Left renal pelvis (tissue), 4 donors: ENCODE measurements at regions not wholly inside any gene's neighbourhood (a gene's known extent, or its start where the extent isn't known, plus 50 kb on each side); places are given as distances from the start of the nearest gene placed in this dataset.
"Not testable (repeated sequence)": the region's sequence is repeated elsewhere in the genome, so short reads cannot be mapped to it uniquely, and the experiment has no call there.

Source experiments
- DNase-seq, 4 donors: peaks; one replicate each; pipeline ENCODE4 v3.0.0-alpha.2; 2013; ENCODE audit warnings: low read depth in 4 of 4, low spot score in 3 of 4

GRCh38 chr10:2895594-2896196, 171.7 kb upstream of the PFKP start:
- no peak for DNase-seq

GRCh38 chr10:2893991-2894390, 173.4 kb upstream of the PFKP start:
- DNase-seq, result no peak

- DNase-seq, result no peak
These were observed 174.0 kb upstream of the PFKP start for GRCh38 chr10:2893158-2893845.

- DNase-seq, result no peak
These were observed 175.6 kb upstream of the PFKP start for GRCh38 chr10:2891770-2892124.

GRCh38 chr10:2891073-2891769, 176.1 kb upstream of the PFKP start:
- no peak for DNase-seq

GRCh38 chr10:2890093-2890492, 177.3 kb upstream of the PFKP start:
- DNase-seq, result no peak

- no peak for DNase-seq
These were observed 178.8 kb upstream of the PFKP start for GRCh38 chr10:2888403-2889004.

- no peak for DNase-seq
These were observed 179.8 kb upstream of the PFKP start for GRCh38 chr10:2887391-2888070.

DNA sequence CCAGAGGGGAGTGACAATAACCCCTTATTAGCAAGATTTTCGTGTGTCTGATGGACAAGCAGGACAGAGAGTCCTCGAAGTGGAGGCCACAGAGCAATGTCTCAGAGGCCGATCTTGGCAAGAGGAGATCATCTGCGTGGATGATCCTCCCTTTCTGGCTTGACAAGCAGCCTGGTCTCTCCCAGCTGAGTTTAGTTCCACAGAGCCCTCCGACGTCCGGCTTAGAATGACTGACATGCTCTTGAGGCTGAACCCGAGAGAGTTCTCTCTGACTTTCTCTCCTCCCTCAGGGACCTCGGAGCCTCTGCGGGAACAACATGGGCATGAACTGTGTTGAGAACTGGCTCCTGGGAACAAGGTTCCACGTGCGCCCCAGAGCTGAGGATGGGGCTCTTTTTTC, 180.7 kb upstream of the PFKP start:
- no peak for DNase-seq

- no peak for DNase-seq
These were observed 181.8 kb upstream of the PFKP start for GRCh38 chr10:2885288-2886278.

DNA sequence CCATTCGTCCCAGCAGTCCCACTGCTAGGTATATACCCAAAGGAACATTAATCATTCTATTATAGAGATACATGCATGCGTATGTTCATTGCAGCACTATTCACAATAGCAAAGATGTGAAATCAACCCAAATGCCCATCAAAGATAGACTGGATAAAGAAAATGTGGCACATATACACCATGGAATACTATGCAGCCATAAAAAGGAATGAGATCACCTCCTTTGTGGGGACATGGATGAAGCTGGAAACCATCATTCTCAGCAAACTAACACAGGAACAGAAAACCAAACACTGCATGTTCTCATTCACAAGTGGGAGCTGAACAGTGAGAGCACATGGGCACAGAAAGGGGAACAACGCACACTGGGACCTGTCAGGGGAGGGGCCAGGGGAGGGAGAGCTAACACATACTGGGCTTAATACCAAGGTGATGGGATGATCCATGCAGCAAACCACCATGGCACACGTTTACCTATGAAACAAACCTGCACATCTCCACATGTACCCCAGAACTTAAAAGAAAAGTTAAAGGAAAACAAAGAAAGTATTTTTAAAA, 183.3 kb upstream of the PFKP start:
- not testable (repeated sequence) for DNase-seq

GRCh38 chr10:2883238-2883637, 184.1 kb upstream of the PFKP start:
- no peak for DNase-seq

GRCh38 chr10:2882628-2883027, 184.7 kb upstream of the PFKP start:
- no peak for DNase-seq

DNA sequence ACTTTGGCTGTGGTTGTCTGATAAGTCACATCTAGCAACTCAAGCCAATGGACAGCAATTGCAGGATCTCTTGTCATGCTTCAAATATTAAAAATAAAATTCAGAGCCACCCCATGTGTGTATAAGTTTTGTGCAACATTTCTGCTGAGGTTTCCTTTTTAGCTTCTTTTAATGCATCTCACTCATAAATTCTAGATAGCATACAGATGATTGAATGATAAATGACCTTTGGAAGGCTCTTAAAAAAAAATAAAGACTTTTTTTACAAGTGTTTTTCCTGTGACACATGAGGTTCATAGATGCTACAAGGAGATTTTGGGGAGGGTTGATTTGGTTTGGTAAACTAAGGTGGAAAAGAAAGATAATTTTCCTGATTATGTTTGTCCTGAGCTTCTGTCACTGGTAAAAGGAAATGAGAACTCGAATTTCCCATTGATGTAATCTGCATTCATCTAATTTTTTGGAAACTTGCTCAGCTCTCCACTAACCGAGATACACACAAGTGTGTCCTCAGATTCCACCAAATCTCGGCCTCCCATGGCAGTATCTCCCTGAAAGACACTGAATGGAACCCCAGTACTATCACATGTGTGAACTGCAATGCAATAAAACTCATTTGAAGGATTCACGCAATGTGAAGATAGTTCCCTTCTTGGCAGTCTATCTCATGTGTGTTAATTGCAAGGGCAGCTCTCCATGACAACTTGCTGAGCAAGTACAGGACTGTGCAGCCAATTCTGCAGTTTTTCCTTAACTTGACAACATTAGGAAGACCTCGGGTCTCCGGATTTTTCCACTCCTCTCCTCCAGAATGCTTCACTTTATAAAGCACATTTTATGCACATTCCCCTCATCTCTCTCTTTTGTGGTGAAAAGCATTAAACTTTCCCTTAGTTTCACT, 185.4 kb upstream of the PFKP start:
- DNase-seq, result no peak

DNA sequence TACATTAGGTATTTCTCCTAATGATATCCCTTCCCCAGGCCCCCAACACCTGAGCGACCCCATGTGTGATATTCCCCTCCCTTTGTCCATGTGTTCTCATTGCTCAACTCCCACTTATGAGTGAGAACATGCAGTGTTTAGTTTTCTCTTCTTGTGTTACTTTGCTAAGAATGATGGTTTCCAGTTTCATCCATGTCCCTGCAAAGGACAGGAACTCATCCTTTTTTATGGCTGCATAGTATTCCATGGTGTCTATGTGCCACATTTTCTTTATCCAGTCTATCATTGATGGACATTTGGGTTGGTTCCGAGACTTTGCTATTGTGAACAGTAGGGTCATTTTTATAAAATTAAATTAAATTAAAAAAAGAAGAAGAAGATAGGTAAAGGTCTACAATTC, 187.3 kb upstream of the PFKP start:
- not testable (repeated sequence) for DNase-seq

- DNase-seq, result no peak
These were observed 188.5 kb upstream of the PFKP start for GRCh38 chr10:2878818-2879217.

GRCh38 chr10:2876032-2876431, 191.3 kb upstream of the PFKP start:
- no peak for DNase-seq

GRCh38 chr10:2874963-2875362, 192.4 kb upstream of the PFKP start:
- DNase-seq, result no peak

- DNase-seq, result no peak
These were observed 193.6 kb upstream of the PFKP start for GRCh38 chr10:2873769-2874168.
